ENCODE measurements at regions not wholly inside any gene's neighbourhood (a gene's known extent, or its start where the extent isn't known, plus 50 kb on each side); places are given as distances from the start of the nearest gene placed in this dataset.
"Not testable (repeated sequence)": the region's sequence is repeated elsewhere in the genome, so short reads cannot be mapped to it uniquely, and the experiment has no call there.

- no peak for DNase-seq
- Mint-ChIP-seq H3K4me1 (no peaks in the 10 kb centered on the region), H3K27ac (no peak overlapping the region), H3K27me3 (peaks cover 2% of the 10 kb centered on the region), H3K9me3 (no peaks in the 10 kb centered on the region), H3K4me3 (no peak overlapping the region), H3K36me3 (no peaks in the 10 kb centered on the region)
- no peak for ATAC-seq (ENCODE audit: low read depth)
- POLR2A ChIA-PET: no interaction called here
Measured at GRCh38 chr17:69643686-69644085, 229.2 kb downstream of the MAP2K6 start.

GRCh38 chr17:69646729-69647128, 232.2 kb downstream of the MAP2K6 start:
- H3K27me3 Mint-ChIP-seq: no peaks in the 10 kb centered on the region
- no peak for ATAC-seq (ENCODE audit: low read depth)
- POLR2A ChIA-PET: no interaction called here
- H3K4me1 Mint-ChIP-seq: no peaks in the 10 kb centered on the region
- H3K27ac Mint-ChIP-seq: no peak overlapping the region
- H3K36me3 Mint-ChIP-seq: no peaks in the 10 kb centered on the region
- no peak for DNase-seq
- H3K9me3 Mint-ChIP-seq: no peaks in the 10 kb centered on the region
- H3K4me3 Mint-ChIP-seq: no peak overlapping the region

- H3K4me1 Mint-ChIP-seq: no peaks in the 10 kb centered on the region
- no peak for ATAC-seq (ENCODE audit: low read depth)
- H3K4me3 Mint-ChIP-seq: no peak overlapping the region
- no peak for DNase-seq
- H3K36me3 Mint-ChIP-seq: no peaks in the 10 kb centered on the region
- H3K27ac Mint-ChIP-seq: no peak overlapping the region
- no peaks in the 10 kb centered on the region for H3K9me3 Mint-ChIP-seq
- H3K27me3 Mint-ChIP-seq: peaks cover 2% of the 10 kb centered on the region
- POLR2A ChIA-PET: no interaction called here
Measured at GRCh38 chr17:69650881-69651280, 236.4 kb downstream of the MAP2K6 start.

- DNase-seq: no peak
- no peak overlapping the region for H3K4me3 Mint-ChIP-seq
Measured at GRCh38 chr17:69651921-69652320, 237.4 kb downstream of the MAP2K6 start.

GRCh38 chr17:69654981-69655855, 240.7 kb downstream of the MAP2K6 start:
- Mint-ChIP-seq H3K4me1 (no peaks in the 10 kb centered on the region), H3K9me3 (peaks cover 5% of the 10 kb centered on the region), H3K27ac (no peak overlapping the region), H3K36me3 (no peaks in the 10 kb centered on the region), H3K4me3 (no peak overlapping the region), H3K27me3 (peaks cover 4% of the 10 kb centered on the region)
- POLR2A ChIA-PET: no interaction called here
- DNase-seq: no peak
- ATAC-seq (ENCODE audit: low read depth): no peak

More at GRCh38 chr17:69651921-69652320, 237.4 kb downstream of the MAP2K6 start:
- no peaks in the 10 kb centered on the region for H3K9me3 Mint-ChIP-seq
- POLR2A ChIA-PET: no interaction called here
- no peak overlapping the region for H3K27ac Mint-ChIP-seq
- peaks cover 4% of the 10 kb centered on the region for H3K27me3 Mint-ChIP-seq
- no peak for ATAC-seq (ENCODE audit: low read depth)
- no peaks in the 10 kb centered on the region for H3K36me3 Mint-ChIP-seq
- no peaks in the 10 kb centered on the region for H3K4me1 Mint-ChIP-seq

- ATAC-seq (ENCODE audit: low read depth): no peak
- no peak overlapping the region for H3K27ac Mint-ChIP-seq
- H3K27me3 Mint-ChIP-seq: peaks cover 4% of the 10 kb centered on the region
- H3K36me3 Mint-ChIP-seq: no peaks in the 10 kb centered on the region
- no peak for DNase-seq
- H3K9me3 Mint-ChIP-seq: peaks cover 5% of the 10 kb centered on the region
- H3K4me1 Mint-ChIP-seq: no peaks in the 10 kb centered on the region
- POLR2A ChIA-PET: no interaction called here
- H3K4me3 Mint-ChIP-seq: no peak overlapping the region
Measured at GRCh38 chr17:69655902-69656301, 241.4 kb downstream of the MAP2K6 start.

- Mint-ChIP-seq H3K4me1 (no peaks in the 10 kb centered on the region), H3K36me3 (no peaks in the 10 kb centered on the region), H3K27ac (no peak overlapping the region), H3K9me3 (no peaks in the 10 kb centered on the region), H3K27me3 (peaks cover 2% of the 10 kb centered on the region), H3K4me3 (no peak overlapping the region)
- DNase-seq (no peak), ATAC-seq (ENCODE audit: low read depth) (no peak)
- POLR2A ChIA-PET: no interaction called here
Measured at GRCh38 chr17:69669441-69670178, 255.1 kb downstream of the MAP2K6 start.

GRCh38 chr17:69672924-69673323, 258.4 kb downstream of the MAP2K6 start:
- POLR2A ChIA-PET: no interaction called here
- H3K4me3 Mint-ChIP-seq: no peak overlapping the region
- no peaks in the 10 kb centered on the region for H3K36me3 Mint-ChIP-seq
- H3K27ac Mint-ChIP-seq: no peak overlapping the region
- ATAC-seq (ENCODE audit: low read depth): no peak
- no peak for DNase-seq
- peaks cover 2% of the 10 kb centered on the region for H3K27me3 Mint-ChIP-seq
- no peaks in the 10 kb centered on the region for H3K4me1 Mint-ChIP-seq
- H3K9me3 Mint-ChIP-seq: no peaks in the 10 kb centered on the region

GRCh38 chr17:69677130-69677529, 262.6 kb downstream of the MAP2K6 start:
- ATAC-seq (ENCODE audit: low read depth): no peak
- H3K9me3 Mint-ChIP-seq: no peaks in the 10 kb centered on the region
- POLR2A ChIA-PET: no interaction called here
- no peaks in the 10 kb centered on the region for H3K4me1 Mint-ChIP-seq
- H3K36me3 Mint-ChIP-seq: no peaks in the 10 kb centered on the region
- no peak overlapping the region for H3K27ac Mint-ChIP-seq
- H3K4me3 Mint-ChIP-seq: no peak overlapping the region
- DNase-seq: no peak
- H3K27me3 Mint-ChIP-seq: no peaks in the 10 kb centered on the region

GRCh38 chr17:69678206-69678605, 263.7 kb downstream of the MAP2K6 start:
- Mint-ChIP-seq H3K27me3 (no peaks in the 10 kb centered on the region), H3K36me3 (no peaks in the 10 kb centered on the region), H3K4me1 (no peaks in the 10 kb centered on the region), H3K4me3 (no peak overlapping the region), H3K27ac (no peak overlapping the region), H3K9me3 (no peaks in the 10 kb centered on the region)
- POLR2A ChIA-PET: no interaction called here
- DNase-seq (no peak), ATAC-seq (ENCODE audit: low read depth) (no peak)

- DNase-seq (no peak), ATAC-seq (ENCODE audit: low read depth) (no peak)
- Mint-ChIP-seq H3K4me3 (no peak overlapping the region), H3K27ac (no peak overlapping the region), H3K36me3 (no peaks in the 10 kb centered on the region), H3K9me3 (no peaks in the 10 kb centered on the region), H3K4me1 (no peaks in the 10 kb centered on the region), H3K27me3 (peaks cover 1% of the 10 kb centered on the region)
- POLR2A ChIA-PET: no interaction called here
Measured at GRCh38 chr17:69679829-69680228, 265.3 kb downstream of the MAP2K6 start.

GRCh38 chr17:69684251-69684650, 269.8 kb downstream of the MAP2K6 start:
- Mint-ChIP-seq H3K27me3 (peaks cover 9% of the 10 kb centered on the region), H3K27ac (no peak overlapping the region), H3K9me3 (peaks cover 4% of the 10 kb centered on the region), H3K36me3 (no peaks in the 10 kb centered on the region), H3K4me3 (no peak overlapping the region), H3K4me1 (no peaks in the 10 kb centered on the region)
- POLR2A ChIA-PET: no interaction called here
- ATAC-seq (ENCODE audit: low read depth) (no peak), DNase-seq (no peak)

- H3K4me3 Mint-ChIP-seq; H3K27me3 Mint-ChIP-seq; H3K27ac Mint-ChIP-seq; POLR2A ChIA-PET; H3K36me3 Mint-ChIP-seq; H3K9me3 Mint-ChIP-seq; ATAC-seq (ENCODE audit: low read depth); H3K4me1 Mint-ChIP-seq; DNase-seq: not testable (repeated sequence)
Measured at GRCh38 chr17:69685150-69685549, 270.7 kb downstream of the MAP2K6 start.

GRCh38 chr17:69690531-69690930, 276.0 kb downstream of the MAP2K6 start:
- H3K36me3 Mint-ChIP-seq: no peaks in the 10 kb centered on the region
- H3K4me3 Mint-ChIP-seq: no peak overlapping the region
- H3K27ac Mint-ChIP-seq: no peak overlapping the region
- H3K27me3 Mint-ChIP-seq: peaks cover 7% of the 10 kb centered on the region
- ATAC-seq (ENCODE audit: low read depth): no peak
- peaks cover 5% of the 10 kb centered on the region for H3K9me3 Mint-ChIP-seq
- H3K4me1 Mint-ChIP-seq: no peaks in the 10 kb centered on the region
- DNase-seq: no peak
- POLR2A ChIA-PET: no interaction called here
